Islet of Langerhans (tissue), 1 donor: ENCODE measurements at regions not wholly inside any gene's neighbourhood (a gene's known extent, or its start where the extent isn't known, plus 50 kb on each side); places are given as distances from the start of the nearest gene placed in this dataset.
"Not testable (repeated sequence)": the region's sequence is repeated elsewhere in the genome, so short reads cannot be mapped to it uniquely, and the experiment has no call there.

Experiments used
- FAIRE-seq: peaks from one replicate; lab custom pipeline; 2011; peaks lifted over from hg19 to GRCh38; lab: Jason Lieb, UNC

GRCh38 chr3:157626817-157627216 is 123.6 kb upstream of the VEPH1 start:
- FAIRE-seq = no peak

DNA sequence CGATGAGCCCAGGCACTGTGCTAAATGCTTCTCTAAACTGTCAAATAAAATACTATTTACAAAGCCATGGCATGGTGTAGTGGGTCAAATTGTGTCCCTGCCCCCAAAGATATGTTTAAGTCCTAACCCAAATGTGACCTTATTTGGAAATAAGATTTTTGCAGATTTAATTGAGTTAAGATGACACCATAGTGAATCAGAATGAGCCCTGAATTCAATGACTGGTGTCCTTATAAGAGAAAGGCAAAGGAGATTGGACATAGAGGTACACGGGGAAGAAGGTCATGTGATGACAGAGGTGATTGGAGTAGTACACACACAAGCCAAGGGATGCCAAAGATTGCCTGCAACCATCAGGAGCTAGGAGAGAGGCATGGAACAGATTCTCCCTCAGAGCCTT is 121.6 kb upstream of the VEPH1 start:
- FAIRE-seq = no peak

- no peak for FAIRE-seq
Observed at GRCh38 chr3:157618886-157619285, 115.7 kb upstream of the VEPH1 start.

DNA sequence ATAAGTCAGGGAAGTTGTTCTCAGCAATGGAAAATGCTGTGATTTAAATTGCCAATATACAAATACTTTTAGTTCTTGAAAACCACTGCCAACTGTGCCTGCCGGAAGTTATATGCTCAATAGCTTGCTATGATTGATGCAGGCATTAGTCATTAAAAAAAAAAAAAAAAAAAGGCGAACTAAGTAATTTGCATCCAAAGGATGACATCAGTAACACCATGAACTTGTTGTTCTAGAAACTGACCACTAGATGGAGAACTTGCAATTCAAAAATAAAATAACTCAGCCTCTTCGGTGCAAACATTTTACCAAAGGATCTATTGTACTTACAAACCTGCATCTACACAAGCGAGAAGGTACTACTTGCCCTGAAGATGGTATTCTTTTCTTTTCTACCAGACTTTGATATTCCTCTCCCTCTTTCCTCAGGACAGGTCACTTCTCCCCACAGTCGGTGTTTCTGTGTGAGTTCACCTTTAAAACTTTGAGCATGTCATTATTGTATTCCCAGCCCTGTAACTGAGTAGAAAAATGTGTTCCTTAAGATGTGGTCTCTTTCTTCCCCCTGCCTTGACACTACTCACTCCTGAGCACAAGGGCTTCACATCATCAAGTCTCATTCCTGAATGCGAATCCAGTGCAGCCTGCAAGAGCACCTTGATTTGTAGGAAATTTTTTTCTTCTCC is 115.0 kb upstream of the VEPH1 start:
- peak; percentile 99 for FAIRE-seq

- no peak for FAIRE-seq
Observed at GRCh38 chr3:157614896-157615295, 111.7 kb upstream of the VEPH1 start.

DNA sequence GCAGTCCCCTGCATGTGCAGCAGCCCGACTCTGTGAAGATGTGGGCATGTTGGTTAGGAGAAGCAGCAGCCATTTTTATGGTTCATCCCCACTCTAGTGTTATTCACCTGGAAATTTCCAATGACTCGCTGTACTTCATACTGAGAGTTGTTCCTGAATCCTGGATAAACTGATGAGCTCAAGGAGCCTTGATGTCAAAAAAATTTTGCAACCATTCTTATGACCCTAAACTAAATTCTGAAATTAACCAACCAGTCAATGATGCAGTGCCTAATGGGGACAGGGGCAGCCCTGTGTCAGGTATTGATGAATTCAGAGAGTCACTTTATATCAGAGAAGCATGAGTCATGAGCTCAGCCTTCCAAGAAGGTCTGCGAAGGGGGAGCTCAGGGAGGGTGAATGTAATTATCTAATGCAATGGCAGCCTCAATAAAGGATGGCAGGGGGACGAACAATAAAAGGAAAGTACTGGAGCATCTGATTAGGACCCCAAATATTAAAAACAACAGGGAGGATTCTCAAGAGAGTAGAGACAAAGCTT is 108.4 kb upstream of the VEPH1 start:
- no peak for FAIRE-seq

DNA sequence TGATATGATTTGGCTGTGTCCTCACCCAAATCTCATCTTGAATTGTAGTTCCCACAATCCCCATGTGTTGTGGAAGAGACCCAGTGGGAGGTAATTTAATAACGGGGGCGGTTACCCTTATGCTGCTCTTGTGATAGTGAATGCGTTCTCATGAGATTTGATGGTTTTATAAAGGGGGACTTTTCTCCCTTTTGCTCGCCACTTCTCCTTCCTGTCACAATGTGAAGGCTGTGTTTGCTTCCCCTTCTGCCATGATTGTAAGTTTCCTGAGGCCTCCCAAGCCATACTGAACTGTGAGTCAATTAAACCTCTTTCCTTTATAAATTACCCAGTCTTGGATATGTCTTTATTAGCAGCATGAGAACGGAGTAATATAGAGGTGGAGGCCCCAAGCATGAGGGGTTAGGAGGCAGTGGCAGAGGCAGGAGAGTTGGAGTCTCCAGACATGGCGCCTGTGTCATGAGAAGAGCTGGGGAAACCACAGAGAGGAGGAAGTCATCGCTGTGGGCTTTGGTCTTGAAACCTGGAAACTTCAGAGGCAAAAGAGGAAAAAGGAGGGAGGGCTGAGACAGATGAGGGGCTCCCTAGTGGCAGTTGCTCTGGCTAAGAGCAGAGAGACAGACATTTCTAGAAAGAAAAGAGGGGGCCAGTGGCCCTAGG is 107.8 kb upstream of the VEPH1 start:
- FAIRE-seq = no peak

DNA sequence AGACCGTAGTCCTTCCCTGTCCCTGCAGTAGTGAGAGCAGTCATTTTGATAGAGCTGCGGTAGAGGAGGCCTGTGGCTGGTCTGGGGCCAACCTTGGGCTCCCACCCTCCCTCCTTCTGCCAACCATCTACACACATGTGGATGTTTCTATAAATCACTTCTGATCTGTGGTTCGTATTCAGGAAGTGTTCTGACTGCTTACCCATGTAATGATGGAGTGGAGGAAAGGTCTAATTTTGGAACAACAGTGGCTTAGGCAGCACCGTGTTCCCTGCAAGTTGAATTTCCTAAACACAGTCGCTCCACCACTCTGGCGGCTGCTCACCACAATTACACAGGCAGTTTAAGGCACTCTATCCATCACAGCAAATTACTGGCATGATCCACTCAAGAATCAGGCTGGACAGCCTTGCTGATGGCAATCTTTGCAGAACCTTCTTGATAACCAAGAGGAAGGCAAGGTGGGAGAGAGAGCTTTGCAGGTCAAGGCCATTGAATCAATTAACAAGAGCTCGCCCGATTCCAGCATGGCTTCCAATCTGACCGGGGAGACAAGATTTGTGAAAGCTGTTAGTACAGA is 104.7 kb upstream of the VEPH1 start:
- FAIRE-seq = no peak

- no peak for FAIRE-seq
Observed at GRCh38 chr3:157606852-157607197, 103.6 kb upstream of the VEPH1 start.

GRCh38 chr3:157606011-157606851 is 103.0 kb upstream of the VEPH1 start:
- no peak for FAIRE-seq

- no peak for FAIRE-seq
Observed at GRCh38 chr3:157605356-157605755, 102.1 kb upstream of the VEPH1 start.

- FAIRE-seq = no peak
Observed at GRCh38 chr3:157602424-157602823, 99.2 kb upstream of the VEPH1 start.

GRCh38 chr3:157595259-157595658 is 92.0 kb upstream of the VEPH1 start:
- FAIRE-seq = no peak

DNA sequence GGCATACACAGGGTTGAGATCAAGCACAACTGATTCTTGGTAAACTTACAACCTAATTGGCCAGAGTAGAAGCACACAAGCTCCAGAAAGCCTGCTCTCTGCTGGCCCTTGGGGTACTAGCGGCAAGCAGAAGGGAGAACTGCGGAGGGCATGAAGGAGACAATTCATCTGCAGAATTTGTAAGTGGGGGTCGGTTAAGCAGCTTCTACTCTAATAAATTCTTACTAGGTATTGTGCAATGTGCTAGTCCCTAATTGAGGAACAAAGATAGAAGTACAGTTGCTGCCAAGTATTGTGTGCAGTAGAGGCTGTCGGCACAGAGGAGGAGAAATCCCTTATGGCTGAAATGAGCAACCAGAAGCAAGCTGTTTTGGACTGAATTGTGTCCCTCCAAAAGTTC is 91.2 kb upstream of the VEPH1 start:
- FAIRE-seq = no peak

DNA sequence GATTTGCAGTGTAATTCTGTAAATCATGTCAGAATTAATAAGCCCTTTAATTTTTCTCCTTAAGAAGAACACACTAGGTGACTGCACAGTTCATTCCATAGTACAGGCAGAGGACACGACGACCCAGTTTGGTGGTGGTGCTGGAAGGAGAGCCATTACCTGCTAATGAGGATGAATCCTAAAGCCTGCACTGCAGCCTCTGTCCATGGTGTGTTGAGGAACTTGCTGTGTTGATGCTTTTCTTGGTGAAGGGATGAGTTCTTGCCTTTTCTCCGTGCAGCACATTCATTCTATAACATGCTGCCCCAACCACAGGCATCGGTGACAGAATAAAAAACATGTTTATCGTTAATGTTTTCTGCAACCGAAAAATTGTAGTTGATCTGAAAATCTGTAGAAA is 89.6 kb upstream of the VEPH1 start:
- FAIRE-seq = no peak

DNA sequence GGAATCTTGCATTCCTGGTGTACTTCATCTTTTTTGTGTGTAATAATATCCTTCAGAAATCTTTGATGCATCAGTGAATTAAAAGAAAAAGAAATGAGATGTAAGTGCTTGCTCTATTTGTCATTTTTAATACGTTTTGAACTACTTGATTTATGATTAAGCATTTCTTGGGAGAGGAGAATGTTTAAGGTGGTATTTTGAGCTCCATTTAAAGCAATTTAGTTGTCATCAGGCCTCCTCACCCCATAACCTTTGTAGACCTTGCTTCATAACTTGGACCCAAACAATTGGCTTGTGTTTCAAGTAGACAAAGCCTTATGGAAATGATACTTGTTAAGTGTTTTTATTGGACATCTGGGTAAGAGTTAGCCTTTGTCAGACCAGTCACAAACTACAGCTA is 87.1 kb upstream of the VEPH1 start:
- FAIRE-seq = no peak

GRCh38 chr3:157589211-157589610 is 86.0 kb upstream of the VEPH1 start:
- no peak for FAIRE-seq

GRCh38 chr3:157588386-157589060 is 85.3 kb upstream of the VEPH1 start:
- FAIRE-seq = no peak

- FAIRE-seq = no peak
Observed at GRCh38 chr3:157586293-157586692, 83.1 kb upstream of the VEPH1 start.

DNA sequence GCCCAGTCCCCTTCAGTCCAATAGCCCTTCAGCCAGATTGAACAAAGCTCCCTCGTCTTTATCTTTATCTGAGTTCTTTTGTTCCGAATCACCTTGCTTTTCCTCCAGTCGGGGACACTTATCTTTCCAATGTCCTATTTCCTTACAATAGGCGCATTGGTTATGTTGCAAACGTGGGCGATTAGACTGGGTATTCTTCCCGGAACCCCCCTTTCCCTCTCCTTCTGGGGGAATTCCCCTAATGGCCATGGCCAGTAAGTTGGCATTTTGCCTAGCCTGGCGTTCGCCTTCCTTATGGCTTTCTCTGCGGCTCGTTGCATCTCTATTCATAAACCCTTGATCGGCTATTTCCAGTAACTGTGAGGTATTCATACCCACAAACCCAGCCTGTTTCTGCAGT is 82.2 kb upstream of the VEPH1 start:
- FAIRE-seq = no peak

DNA sequence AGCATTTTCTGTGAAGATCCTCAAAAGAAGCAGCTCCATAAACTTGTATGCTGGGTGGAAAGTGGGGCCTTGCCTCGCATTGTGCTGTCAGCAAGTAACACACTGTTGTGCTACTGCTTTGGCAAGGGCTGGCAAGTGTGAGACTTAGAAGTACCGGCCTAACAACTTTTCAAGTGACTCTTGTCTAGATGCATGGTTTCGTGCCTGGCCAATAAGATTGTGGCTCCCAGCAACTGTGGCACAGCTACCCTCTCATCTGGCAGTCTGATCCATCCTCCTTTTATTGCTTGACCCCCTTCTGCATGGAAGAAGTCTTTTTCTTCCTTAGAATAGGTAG is 79.4 kb upstream of the VEPH1 start:
- no peak for FAIRE-seq

GRCh38 chr3:157581956-157582636 is 78.9 kb upstream of the VEPH1 start:
- not testable (repeated sequence) for FAIRE-seq
